HUES48 (cell line): ENCODE measurements at regions not wholly inside any gene's neighbourhood (a gene's known extent, or its start where the extent isn't known, plus 50 kb on each side); places are given as distances from the start of the nearest gene placed in this dataset.

ENCODE experiments used
- H3K27ac ChIP-seq: one replicate; pipeline ENCODE4 v1.7.0; 2013; ENCODE audit warnings: low read depth, low read length, inconsistent platforms
- H3K27me3 ChIP-seq: 2 replicates; pipeline ENCODE4 v1.6.1; 2013; ENCODE audit warnings: mild to moderate bottlenecking, low read length; ENCODE audit not compliant: control insufficient read depth, insufficient read depth
- H3K36me3 ChIP-seq: 2 replicates; pipeline ENCODE4 v1.6.1; 2013; ENCODE audit warnings: low read length; ENCODE audit not compliant: control insufficient read depth, insufficient read depth
- H3K4me1 ChIP-seq: 2 replicates; pipeline ENCODE4 v1.6.1; 2013; ENCODE audit warnings: mild to moderate bottlenecking, low read length; ENCODE audit not compliant: control insufficient read depth, insufficient read depth
- H3K4me3 ChIP-seq: 2 replicates; pipeline ENCODE4 v1.5.1; 2013; ENCODE audit warnings: mild to moderate bottlenecking, low read depth, low read length
- H3K9ac ChIP-seq: 2 replicates; pipeline ENCODE4 v1.6.1; 2013; ENCODE audit warnings: mild to moderate bottlenecking, low read depth, low read length, moderate library complexity
- H3K9me3 ChIP-seq: 2 replicates; pipeline ENCODE4 v1.6.1; 2013; ENCODE audit warnings: low read length; ENCODE audit not compliant: control insufficient read depth, insufficient read depth

- Histone ChIP-seq H3K4me3 (no peak overlapping the region), H3K9ac (no peak overlapping the region), H3K27me3 (no peaks in the 10 kb centered on the region), H3K36me3 (no peaks in the 10 kb centered on the region), H3K27ac (no peak overlapping the region), H3K4me1 (peaks cover 7% of the 10 kb centered on the region; the same call in 1 of the 2 replicates), H3K9me3 (no peaks in the 10 kb centered on the region)
Observed at GRCh38 chr14:97757491-97757890, 960.3 kb downstream of the VRK1 start.

GRCh38 chr14:97760050-97760449 lies 962.9 kb downstream of the VRK1 start:
- H3K9me3 ChIP-seq = no peaks in the 10 kb centered on the region
- no peak overlapping the region for H3K4me3 ChIP-seq
- no peak overlapping the region for H3K27ac ChIP-seq
- H3K27me3 ChIP-seq = no peaks in the 10 kb centered on the region
- H3K9ac ChIP-seq = no peak overlapping the region
- no peaks in the 10 kb centered on the region for H3K36me3 ChIP-seq
- H3K4me1 ChIP-seq = peaks cover 7% of the 10 kb centered on the region; the same call in 1 of the 2 replicates

GRCh38 chr14:97762386-97762785 lies 965.2 kb downstream of the VRK1 start:
- no peak overlapping the region for H3K4me3 ChIP-seq
- no peaks in the 10 kb centered on the region for H3K27me3 ChIP-seq
- H3K36me3 ChIP-seq = no peaks in the 10 kb centered on the region
- peaks cover 7% of the 10 kb centered on the region; the same call in 1 of the 2 replicates for H3K4me1 ChIP-seq
- no peak overlapping the region for H3K9ac ChIP-seq
- H3K9me3 ChIP-seq = no peaks in the 10 kb centered on the region
- H3K27ac ChIP-seq = no peak overlapping the region

DNA sequence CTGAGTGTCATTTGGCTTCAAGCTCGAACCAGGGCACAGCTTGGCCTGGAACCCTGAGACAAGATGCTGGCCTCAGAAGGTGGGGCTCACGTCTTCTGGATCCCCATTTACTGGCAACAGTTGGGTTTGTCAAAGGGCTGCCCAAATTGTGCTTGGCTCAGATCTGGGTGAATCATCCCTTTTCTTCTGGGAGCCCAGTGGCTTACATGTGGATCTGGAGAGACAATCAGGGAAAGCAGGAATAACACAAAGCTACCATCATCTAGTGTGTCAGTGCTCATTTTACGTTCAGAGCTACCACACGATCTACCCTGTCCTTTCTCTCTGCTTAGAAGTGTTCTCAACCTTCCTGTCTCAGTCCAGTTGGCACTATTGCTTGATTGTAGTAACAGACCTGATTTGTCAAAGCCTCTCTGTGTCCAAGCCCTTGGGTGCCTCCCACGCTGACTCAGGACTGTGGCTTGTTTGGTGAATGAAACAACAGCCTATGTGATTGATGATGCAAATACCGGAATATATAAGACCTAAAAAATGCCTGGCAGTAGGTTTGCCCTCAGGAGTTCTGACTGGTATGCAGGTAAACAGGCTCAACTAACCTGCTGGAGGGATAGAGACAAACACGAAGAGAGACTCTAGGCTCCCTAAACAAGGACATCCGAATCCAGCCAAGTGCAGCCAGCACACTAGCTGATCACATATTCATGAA lies 974.3 kb downstream of the VRK1 start:
- no peak overlapping the region for H3K9ac ChIP-seq
- no peaks in the 10 kb centered on the region for H3K36me3 ChIP-seq
- no peaks in the 10 kb centered on the region for H3K4me1 ChIP-seq
- no peaks in the 10 kb centered on the region for H3K9me3 ChIP-seq
- no peak overlapping the region for H3K4me3 ChIP-seq
- H3K27me3 ChIP-seq = no peaks in the 10 kb centered on the region
- no peak overlapping the region for H3K27ac ChIP-seq

DNA sequence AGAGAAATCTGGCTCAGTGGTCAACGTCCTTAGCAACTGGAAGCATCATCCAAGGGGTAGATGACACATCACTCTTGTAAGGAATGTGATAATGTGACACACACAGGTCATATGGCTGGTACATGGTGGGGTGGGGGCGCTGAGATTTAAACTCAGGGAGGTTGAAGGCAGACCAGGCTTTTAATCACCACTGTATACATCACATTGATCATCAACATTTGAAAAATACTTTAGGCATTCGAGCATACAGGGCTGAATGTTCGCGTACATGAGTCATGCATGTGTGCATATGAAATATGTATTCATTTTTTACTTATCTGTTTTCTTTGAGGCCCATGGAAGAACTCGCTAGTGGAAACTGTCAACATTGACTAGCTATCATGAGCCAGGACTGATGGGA lies 976.4 kb downstream of the VRK1 start:
- Histone ChIP-seq H3K4me1 (no peaks in the 10 kb centered on the region), H3K27me3 (no peaks in the 10 kb centered on the region), H3K9me3 (no peaks in the 10 kb centered on the region), H3K4me3 (no peak overlapping the region), H3K9ac (no peak overlapping the region), H3K36me3 (no peaks in the 10 kb centered on the region), H3K27ac (no peak overlapping the region)

GRCh38 chr14:97776890-97777558 lies 979.8 kb downstream of the VRK1 start:
- Histone ChIP-seq H3K4me3 (no peak overlapping the region), H3K9me3 (no peaks in the 10 kb centered on the region), H3K27ac (no peak overlapping the region), H3K27me3 (no peaks in the 10 kb centered on the region), H3K36me3 (no peaks in the 10 kb centered on the region), H3K9ac (no peak overlapping the region), H3K4me1 (no peaks in the 10 kb centered on the region)

DNA sequence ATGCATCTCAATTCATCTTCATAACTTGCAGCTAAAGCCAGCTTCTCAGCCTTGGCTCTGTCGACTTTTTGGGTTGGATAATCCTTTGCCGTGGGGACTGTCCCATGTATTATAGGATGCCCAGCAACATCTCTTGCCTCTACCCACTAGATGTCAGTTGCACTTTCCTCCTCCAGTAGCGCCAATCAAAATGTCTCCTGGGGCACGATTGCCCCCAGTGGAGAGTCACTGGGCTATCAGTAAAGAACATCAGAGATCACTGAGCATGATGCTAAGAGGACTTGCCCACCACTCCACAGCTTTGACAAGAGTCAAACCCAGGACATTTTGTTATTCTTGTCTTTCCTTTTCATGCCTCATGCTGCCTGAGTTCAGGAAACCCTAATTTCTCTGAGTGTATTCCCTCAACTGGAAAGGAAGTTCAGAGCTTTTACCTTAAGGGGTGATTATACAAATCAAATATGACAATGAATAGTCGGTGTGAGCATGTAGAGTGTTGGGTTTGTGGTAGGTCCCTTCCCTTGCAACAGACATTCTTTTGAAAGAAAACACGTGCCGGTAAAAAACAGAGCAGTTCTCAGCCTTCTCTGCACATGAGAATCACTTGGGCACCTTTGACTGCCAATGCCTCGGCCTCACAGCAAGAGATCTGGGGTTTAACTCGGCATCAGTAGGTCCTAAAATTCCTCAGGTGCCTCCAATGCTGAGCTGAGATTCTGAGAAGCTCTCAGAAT lies 980.6 kb downstream of the VRK1 start:
- H3K4me3 ChIP-seq = no peak overlapping the region
- H3K9me3 ChIP-seq = no peaks in the 10 kb centered on the region
- H3K9ac ChIP-seq = no peak overlapping the region
- H3K27ac ChIP-seq = no peak overlapping the region
- no peaks in the 10 kb centered on the region for H3K36me3 ChIP-seq
- H3K27me3 ChIP-seq = no peaks in the 10 kb centered on the region
- H3K4me1 ChIP-seq = no peaks in the 10 kb centered on the region

- H3K9me3 ChIP-seq = no peaks in the 10 kb centered on the region
- no peaks in the 10 kb centered on the region for H3K27me3 ChIP-seq
- H3K4me1 ChIP-seq = no peaks in the 10 kb centered on the region
- H3K27ac ChIP-seq = no peak overlapping the region
- H3K9ac ChIP-seq = no peak overlapping the region
- H3K36me3 ChIP-seq = no peaks in the 10 kb centered on the region
- H3K4me3 ChIP-seq = no peak overlapping the region
Observed at GRCh38 chr14:97779140-97779539, 982.0 kb downstream of the VRK1 start.

GRCh38 chr14:97780804-97781203 lies 983.6 kb downstream of the VRK1 start:
- no peak overlapping the region for H3K27ac ChIP-seq
- no peak overlapping the region for H3K9ac ChIP-seq
- no peaks in the 10 kb centered on the region for H3K9me3 ChIP-seq
- no peaks in the 10 kb centered on the region for H3K27me3 ChIP-seq
- H3K36me3 ChIP-seq = no peaks in the 10 kb centered on the region
- no peaks in the 10 kb centered on the region for H3K4me1 ChIP-seq
- H3K4me3 ChIP-seq = no peak overlapping the region

GRCh38 chr14:97781961-97782360 lies 984.8 kb downstream of the VRK1 start:
- no peak overlapping the region for H3K27ac ChIP-seq
- H3K9me3 ChIP-seq = no peaks in the 10 kb centered on the region
- H3K36me3 ChIP-seq = no peaks in the 10 kb centered on the region
- no peak overlapping the region for H3K4me3 ChIP-seq
- no peaks in the 10 kb centered on the region for H3K4me1 ChIP-seq
- no peaks in the 10 kb centered on the region for H3K27me3 ChIP-seq
- H3K9ac ChIP-seq = no peak overlapping the region

DNA sequence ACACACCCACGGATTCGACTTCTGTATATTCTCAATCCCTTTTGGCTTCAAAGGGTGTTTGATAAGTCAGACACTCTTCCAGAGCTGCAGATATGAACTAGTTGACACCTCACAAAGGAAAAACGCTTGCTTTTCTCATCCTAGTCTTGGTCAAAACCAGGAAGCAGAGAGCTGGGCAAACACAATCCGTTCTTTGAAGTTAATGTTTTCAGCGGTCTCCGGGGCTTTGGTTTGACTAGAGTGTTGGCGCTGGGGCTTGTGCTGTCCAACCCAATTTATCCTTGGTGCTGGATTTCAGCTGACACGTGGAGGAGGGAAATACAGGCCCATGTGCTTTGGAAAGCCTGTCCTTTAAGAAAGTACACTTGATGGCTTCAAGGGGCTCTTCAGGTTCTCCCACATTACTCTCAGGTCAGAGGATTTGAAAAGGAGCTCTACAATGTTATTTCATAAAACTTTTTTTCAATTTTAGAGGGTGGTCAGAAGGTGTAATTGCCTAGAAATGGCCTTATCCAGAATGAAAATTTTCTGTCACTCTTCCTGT lies 985.8 kb downstream of the VRK1 start:
- no peak overlapping the region for H3K4me3 ChIP-seq
- no peaks in the 10 kb centered on the region for H3K27me3 ChIP-seq
- H3K27ac ChIP-seq = no peak overlapping the region
- H3K9me3 ChIP-seq = no peaks in the 10 kb centered on the region
- no peaks in the 10 kb centered on the region for H3K36me3 ChIP-seq
- H3K9ac ChIP-seq = no peak overlapping the region
- no peaks in the 10 kb centered on the region for H3K4me1 ChIP-seq
